ENCODE measurements at regions not wholly inside any gene's neighbourhood (a gene's known extent, or its start where the extent isn't known, plus 50 kb on each side); places are given as distances from the start of the nearest gene placed in this dataset.

DNA sequence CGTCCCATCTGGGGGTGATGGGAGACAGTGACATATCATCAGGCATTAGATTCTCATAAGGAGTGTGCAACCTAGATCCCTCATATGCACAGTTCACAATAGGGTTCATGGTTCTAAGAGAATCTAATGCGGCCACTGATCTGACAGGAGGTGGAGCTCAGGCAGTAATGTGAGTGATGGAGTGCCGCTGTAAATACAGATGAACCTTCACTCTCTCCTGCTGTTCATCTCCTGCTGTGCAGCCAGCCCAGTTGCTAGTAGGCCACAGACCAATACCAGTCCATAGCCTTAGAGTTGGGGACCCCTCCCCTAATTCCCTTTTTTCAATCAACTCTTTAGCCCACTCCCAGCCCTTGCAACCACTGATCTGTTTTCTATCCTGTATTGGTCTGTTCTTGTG, 581.1 kb upstream of the AUTS2 start:
- TF ChIP-seq, protein P1, sequence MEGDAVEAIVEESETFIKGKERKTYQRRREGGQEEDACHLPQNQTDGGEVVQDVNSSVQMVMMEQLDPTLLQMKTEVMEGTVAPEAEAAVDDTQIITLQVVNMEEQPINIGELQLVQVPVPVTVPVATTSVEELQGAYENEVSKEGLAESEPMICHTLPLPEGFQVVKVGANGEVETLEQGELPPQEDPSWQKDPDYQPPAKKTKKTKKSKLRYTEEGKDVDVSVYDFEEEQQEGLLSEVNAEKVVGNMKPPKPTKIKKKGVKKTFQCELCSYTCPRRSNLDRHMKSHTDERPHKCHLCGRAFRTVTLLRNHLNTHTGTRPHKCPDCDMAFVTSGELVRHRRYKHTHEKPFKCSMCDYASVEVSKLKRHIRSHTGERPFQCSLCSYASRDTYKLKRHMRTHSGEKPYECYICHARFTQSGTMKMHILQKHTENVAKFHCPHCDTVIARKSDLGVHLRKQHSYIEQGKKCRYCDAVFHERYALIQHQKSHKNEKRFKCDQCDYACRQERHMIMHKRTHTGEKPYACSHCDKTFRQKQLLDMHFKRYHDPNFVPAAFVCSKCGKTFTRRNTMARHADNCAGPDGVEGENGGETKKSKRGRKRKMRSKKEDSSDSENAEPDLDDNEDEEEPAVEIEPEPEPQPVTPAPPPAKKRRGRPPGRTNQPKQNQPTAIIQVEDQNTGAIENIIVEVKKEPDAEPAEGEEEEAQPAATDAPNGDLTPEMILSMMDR (IDR thresholded peaks at IDR 0.05; ENCODE audit: low read depth, low read length, poor library complexity, severe bottlenecking): no peak
- TF ChIP-seq EZH2phosphoT487 (IDR thresholded peaks at IDR 0.05; ENCODE audit: borderline replicate concordance, low read length): no peak

Measured in DOHH2 (cell line).